ENCODE measurements at regions not wholly inside any gene's neighbourhood (a gene's known extent, or its start where the extent isn't known, plus 50 kb on each side); places are given as distances from the start of the nearest gene placed in this dataset.

DNA sequence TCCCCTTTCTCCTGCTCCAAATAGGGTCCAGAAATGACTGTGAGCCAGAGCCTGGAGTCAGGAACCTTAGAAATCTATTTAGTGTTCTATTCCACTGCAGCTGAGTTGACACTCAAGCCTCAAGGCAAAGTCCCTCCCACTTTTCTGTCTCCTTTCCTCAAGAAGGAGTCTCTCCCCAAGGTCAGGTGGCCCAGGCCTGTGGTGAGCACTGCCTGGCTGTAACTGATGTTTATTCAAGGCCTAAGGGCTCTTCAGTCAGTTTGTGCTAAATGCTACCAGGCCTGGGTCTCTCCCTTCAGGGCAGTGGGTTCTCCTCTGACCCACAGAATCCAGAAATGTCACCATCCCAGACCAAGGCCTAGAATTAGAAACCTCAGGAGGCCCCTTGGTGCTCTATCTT is 1042.9 kb upstream of the EPHA7 start:
- no peaks in the 10 kb centered on the region for H3K9me3 ChIP-seq (replicated peaks in 1 of 3)
- no peaks in the 10 kb centered on the region for H3K27me3 ChIP-seq
- no peak overlapping the region for H3K27ac ChIP-seq
- intact Hi-C loops (cut with DNase I) = no loop called here
- H3K4me1 ChIP-seq (replicated peaks in 1 of 2) = no peaks in the 10 kb centered on the region
- no peak for DNase-seq
- TF ChIP-seq, protein P1, sequence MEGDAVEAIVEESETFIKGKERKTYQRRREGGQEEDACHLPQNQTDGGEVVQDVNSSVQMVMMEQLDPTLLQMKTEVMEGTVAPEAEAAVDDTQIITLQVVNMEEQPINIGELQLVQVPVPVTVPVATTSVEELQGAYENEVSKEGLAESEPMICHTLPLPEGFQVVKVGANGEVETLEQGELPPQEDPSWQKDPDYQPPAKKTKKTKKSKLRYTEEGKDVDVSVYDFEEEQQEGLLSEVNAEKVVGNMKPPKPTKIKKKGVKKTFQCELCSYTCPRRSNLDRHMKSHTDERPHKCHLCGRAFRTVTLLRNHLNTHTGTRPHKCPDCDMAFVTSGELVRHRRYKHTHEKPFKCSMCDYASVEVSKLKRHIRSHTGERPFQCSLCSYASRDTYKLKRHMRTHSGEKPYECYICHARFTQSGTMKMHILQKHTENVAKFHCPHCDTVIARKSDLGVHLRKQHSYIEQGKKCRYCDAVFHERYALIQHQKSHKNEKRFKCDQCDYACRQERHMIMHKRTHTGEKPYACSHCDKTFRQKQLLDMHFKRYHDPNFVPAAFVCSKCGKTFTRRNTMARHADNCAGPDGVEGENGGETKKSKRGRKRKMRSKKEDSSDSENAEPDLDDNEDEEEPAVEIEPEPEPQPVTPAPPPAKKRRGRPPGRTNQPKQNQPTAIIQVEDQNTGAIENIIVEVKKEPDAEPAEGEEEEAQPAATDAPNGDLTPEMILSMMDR (IDR thresholded peaks at IDR 0.05) = no peak
- no peak for TF ChIP-seq POLR2A (IDR thresholded peaks at IDR 0.05)
- no peak overlapping the region for H3K4me3 ChIP-seq
- H3K36me3 ChIP-seq (replicated peaks in 1 of 2) = no peaks in the 10 kb centered on the region

DNA sequence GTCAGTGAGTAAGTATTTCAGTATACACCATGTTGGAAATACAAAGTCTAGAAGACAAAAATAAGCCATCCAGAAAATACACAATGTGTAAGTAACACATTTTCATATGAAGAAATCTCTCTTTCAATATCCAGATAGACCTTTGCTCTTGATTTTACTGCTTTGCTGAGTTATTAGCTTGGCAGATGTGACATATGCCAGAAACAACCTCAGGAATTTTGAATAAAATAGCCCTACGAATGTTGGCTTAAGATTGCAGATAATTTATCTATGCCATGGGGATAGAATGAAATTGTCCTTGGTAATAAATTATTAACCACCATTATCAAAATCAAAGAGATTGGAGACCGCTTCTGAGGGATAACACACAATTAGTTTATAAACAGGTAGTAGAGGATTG is 1036.9 kb upstream of the EPHA7 start:
- WGBS, 4 donors = 35 to 38% (median 37%) methylated on average over 2 of the region's 2 CpGs
- Histone ChIP-seq H3K4me1 (replicated peaks in 1 of 2) (no peaks in the 10 kb centered on the region), H3K36me3 (replicated peaks in 1 of 2) (no peaks in the 10 kb centered on the region), H3K4me3 (no peak overlapping the region), H3K27ac (no peak overlapping the region), H3K27me3 (no peaks in the 10 kb centered on the region), H3K9me3 (replicated peaks in 1 of 3) (no peaks in the 10 kb centered on the region)
- no peak for DNase-seq
- intact Hi-C loops (cut with DNase I) = no loop called here
- no peak for TF ChIP-seq POLR2A (IDR thresholded peaks at IDR 0.05)
- TF ChIP-seq, protein P1 (IDR thresholded peaks at IDR 0.05) = no peak

DNA sequence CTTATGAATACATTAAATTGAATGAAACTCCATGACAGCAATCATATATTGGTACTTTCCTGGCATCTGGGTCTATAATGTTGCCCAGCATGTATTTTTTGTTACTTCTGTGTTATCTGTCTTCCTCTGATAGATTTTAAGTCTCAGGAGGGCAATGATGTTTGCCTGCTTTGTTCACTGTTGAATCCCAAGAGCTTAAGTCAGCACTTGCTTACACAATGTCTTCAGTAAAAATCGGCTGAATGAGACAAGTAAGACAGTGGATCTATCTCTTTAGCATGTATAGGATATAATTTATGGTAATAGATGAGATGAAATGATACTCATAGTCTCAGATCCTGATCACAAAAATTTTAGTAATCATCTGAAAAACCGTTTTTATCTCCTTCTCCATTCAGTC is 1034.9 kb upstream of the EPHA7 start:
- no peak overlapping the region for H3K4me3 ChIP-seq
- DNase-seq = no peak
- WGBS, 4 donors = 41 to 63% (median 47%) methylated on average over 2 of the region's 2 CpGs
- no peaks in the 10 kb centered on the region for H3K4me1 ChIP-seq (replicated peaks in 1 of 2)
- H3K27me3 ChIP-seq = no peaks in the 10 kb centered on the region
- no peak for TF ChIP-seq POLR2A (IDR thresholded peaks at IDR 0.05)
- TF ChIP-seq, protein P1 (IDR thresholded peaks at IDR 0.05) = no peak
- H3K9me3 ChIP-seq (replicated peaks in 1 of 3) = no peaks in the 10 kb centered on the region
- intact Hi-C loops (cut with DNase I) = no loop called here
- no peak overlapping the region for H3K27ac ChIP-seq
- H3K36me3 ChIP-seq (replicated peaks in 1 of 2) = no peaks in the 10 kb centered on the region

DNA sequence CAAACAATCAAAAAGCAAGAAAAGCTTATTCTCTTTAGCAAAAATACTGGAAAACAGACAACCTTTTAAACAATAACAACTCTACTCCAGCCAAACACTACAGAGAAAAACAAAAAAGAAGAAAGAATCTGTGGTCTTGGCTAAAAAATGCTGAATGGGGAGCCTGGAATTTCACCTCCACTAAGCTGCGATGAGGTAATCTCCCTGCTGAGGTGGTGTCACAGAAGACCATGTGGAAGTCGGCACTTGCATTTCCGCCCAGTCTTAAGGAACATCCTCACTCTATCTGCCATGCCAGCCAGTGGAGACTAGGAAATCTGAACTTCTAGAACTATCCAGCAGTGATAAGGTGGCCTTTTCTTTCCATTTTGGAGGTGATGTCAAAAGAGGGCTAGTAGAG is 1026.8 kb upstream of the EPHA7 start:
- WGBS, 4 donors = 76 to 94% (median 82%) methylated on average over 3 of the region's 3 CpGs
- H3K4me3 ChIP-seq = no peak overlapping the region
- no peaks in the 10 kb centered on the region for H3K4me1 ChIP-seq (replicated peaks in 1 of 2)
- no peak overlapping the region for H3K27ac ChIP-seq
- no peak for DNase-seq
- H3K36me3 ChIP-seq (replicated peaks in 1 of 2) = no peaks in the 10 kb centered on the region
- intact Hi-C loops (cut with DNase I) = no loop called here
- no peaks in the 10 kb centered on the region for H3K9me3 ChIP-seq (replicated peaks in 1 of 3)
- H3K27me3 ChIP-seq = no peaks in the 10 kb centered on the region
- TF ChIP-seq, protein P1 (IDR thresholded peaks at IDR 0.05) = no peak
- TF ChIP-seq POLR2A (IDR thresholded peaks at IDR 0.05) = no peak

All from adrenal gland (tissue), 9 donors.